ENCODE measurements at regions not wholly inside any gene's neighbourhood (a gene's known extent, or its start where the extent isn't known, plus 50 kb on each side); places are given as distances from the start of the nearest gene placed in this dataset.

- TF ChIP-seq, protein P1, sequence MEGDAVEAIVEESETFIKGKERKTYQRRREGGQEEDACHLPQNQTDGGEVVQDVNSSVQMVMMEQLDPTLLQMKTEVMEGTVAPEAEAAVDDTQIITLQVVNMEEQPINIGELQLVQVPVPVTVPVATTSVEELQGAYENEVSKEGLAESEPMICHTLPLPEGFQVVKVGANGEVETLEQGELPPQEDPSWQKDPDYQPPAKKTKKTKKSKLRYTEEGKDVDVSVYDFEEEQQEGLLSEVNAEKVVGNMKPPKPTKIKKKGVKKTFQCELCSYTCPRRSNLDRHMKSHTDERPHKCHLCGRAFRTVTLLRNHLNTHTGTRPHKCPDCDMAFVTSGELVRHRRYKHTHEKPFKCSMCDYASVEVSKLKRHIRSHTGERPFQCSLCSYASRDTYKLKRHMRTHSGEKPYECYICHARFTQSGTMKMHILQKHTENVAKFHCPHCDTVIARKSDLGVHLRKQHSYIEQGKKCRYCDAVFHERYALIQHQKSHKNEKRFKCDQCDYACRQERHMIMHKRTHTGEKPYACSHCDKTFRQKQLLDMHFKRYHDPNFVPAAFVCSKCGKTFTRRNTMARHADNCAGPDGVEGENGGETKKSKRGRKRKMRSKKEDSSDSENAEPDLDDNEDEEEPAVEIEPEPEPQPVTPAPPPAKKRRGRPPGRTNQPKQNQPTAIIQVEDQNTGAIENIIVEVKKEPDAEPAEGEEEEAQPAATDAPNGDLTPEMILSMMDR (IDR thresholded peaks at IDR 0.05; ENCODE audit: insufficient read depth, low read depth, low read length) = no peak
- no peak overlapping the region for H3K4me3 ChIP-seq (ENCODE audit: low read depth, low read length)
- DNase-seq (ENCODE audit: low read depth) = no peak
Measured at GRCh38 chr20:57940868-57941522, 231.2 kb upstream of the PMEPA1 start.

DNA sequence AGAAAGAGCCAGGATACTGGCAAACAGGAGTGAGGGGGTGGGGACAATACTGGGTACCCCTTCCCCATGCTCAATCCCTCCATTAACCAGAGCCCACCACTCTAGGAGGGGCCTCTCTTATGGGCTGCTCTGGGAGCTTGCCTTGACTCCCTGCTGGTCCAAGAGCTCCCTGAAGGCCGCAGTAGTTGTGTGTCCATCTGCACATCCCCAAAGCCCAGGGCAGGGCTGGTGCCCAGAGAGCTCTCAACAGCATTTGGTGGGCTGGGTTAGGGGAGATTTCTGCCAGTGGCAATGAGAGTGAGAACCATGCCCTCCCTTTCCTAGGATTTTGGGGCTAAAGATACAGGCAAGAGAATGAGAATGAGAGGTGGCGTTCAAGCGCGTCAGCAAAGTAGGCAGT lies 230.6 kb upstream of the PMEPA1 start:
- DNase-seq (ENCODE audit: low read depth) = no peak
- H3K4me3 ChIP-seq (ENCODE audit: low read depth, low read length) = no peak overlapping the region
- TF ChIP-seq, protein P1 (IDR thresholded peaks at IDR 0.05; ENCODE audit: insufficient read depth, low read depth, low read length) = no peak

GRCh38 chr20:57939499-57939898 lies 229.7 kb upstream of the PMEPA1 start:
- DNase-seq (ENCODE audit: low read depth) = no peak
- no peak overlapping the region for H3K4me3 ChIP-seq (ENCODE audit: low read depth, low read length)
- TF ChIP-seq, protein P1 (IDR thresholded peaks at IDR 0.05; ENCODE audit: insufficient read depth, low read depth, low read length) = no peak

DNA sequence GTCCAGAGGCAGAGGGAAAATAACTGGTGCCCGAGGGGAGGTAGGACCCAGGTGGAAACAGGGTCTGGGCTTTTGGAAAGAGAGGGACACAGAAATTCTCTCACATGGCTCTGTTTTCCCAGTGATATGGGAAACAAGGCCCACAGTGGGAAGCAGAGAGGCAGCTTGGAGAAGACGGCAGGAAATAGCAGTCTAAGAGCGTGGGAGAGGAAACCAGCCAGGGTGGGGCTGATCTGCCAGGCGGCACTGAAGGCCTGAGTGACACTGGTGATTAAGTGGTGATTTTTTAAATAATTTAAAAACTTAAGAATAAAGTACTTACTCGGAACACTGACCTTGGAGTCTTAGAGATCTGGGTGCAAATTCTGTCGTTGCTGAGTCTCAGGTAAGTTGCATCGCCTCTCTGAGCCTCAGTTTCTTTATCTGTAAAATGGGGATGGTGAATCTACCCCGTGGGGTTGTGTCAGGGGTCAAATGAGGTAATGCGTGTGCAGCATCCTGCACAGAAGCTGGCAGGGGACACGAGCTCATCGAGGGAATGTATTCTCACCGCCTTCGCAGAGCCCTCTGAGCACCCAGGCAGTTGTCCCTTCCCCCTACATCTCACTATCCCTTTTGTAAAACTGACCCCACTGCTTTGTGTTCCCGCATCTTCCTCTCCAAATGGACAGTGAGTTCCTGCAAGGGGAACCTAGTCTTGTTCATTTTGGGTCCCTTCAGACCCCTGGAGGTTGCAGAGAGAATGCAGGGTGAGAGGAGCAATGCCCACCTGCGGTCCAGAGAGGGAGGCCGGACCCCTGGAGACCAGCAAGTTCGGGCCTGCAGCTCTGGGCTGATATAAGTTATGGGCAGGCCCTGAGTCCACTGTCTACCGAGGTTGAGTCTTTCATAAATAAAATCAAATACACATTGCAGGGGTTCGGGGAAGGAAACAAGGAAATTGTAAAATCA lies 228.6 kb upstream of the PMEPA1 start:
- TF ChIP-seq, protein P1 (IDR thresholded peaks at IDR 0.05; ENCODE audit: insufficient read depth, low read depth, low read length) = no peak
- no peak overlapping the region for H3K4me3 ChIP-seq (ENCODE audit: low read depth, low read length)
- no peak for DNase-seq (ENCODE audit: low read depth)

DNA sequence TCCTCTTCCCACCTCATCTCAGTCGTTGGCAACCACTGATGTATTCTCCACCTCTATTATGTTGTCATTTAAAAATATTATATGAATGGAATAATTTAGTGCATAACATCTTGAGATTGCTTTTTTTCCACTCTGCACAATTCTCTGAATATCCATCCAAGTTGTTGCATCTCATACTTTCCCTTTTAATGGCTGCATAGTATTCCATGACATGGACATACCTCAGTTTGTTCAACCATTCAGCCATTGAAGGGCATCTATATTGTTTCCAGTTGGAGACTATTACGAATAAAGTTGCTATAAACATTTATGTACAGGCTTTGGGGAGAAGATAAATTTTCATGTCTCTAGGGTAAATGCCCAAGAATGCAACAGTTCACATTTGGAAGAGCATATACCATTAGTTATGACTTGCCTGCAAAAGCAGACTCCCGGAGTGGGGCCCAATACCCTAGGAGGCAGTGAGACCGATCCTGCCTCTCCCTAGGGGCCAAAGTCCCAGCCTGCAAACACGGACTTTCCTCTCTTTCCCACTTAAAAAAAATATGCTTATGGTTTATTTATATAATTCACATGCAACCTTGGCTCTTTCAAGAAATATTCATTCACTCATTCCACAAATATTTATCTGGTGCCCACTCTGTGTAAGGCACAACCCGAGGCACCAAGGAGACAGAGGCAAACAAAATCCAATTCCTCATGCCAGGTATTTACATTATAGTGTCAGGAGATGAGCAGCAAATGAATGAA lies 227.0 kb upstream of the PMEPA1 start:
- no peak for DNase-seq (ENCODE audit: low read depth)
- no peak overlapping the region for H3K4me3 ChIP-seq (ENCODE audit: low read depth, low read length)
- TF ChIP-seq, protein P1 (IDR thresholded peaks at IDR 0.05; ENCODE audit: insufficient read depth, low read depth, low read length) = no peak

GRCh38 chr20:57934913-57935312 lies 225.1 kb upstream of the PMEPA1 start:
- DNase-seq (ENCODE audit: low read depth) = no peak
- TF ChIP-seq, protein P1 (IDR thresholded peaks at IDR 0.05; ENCODE audit: insufficient read depth, low read depth, low read length) = no peak

More at GRCh38 chr20:57934913-57935312, 225.1 kb upstream of the PMEPA1 start:
- no peak overlapping the region for H3K4me3 ChIP-seq (ENCODE audit: low read depth, low read length)
